HG03108 (cell line): ENCODE measurements at regions not wholly inside any gene's neighbourhood (a gene's known extent, or its start where the extent isn't known, plus 50 kb on each side); places are given as distances from the start of the nearest gene placed in this dataset.
"Not testable (repeated sequence)": the region's sequence is repeated elsewhere in the genome, so short reads cannot be mapped to it uniquely, and the experiment has no call there.

ENCODE experiments used
- ATAC-seq: cut with Tn5 transposase; IDR thresholded peaks from one replicate; pipeline ENCODE4 v1.9.1; 2021; ENCODE audit warnings: moderate library complexity; ENCODE audit not compliant: unreplicated experiment

- not testable (repeated sequence) for ATAC-seq
Observed at GRCh38 chr22:34422948-34423347, 502.7 kb upstream of the LARGE1 start.

- ATAC-seq, result no peak
Observed at GRCh38 chr22:34427436-34427835, 507.2 kb upstream of the LARGE1 start.

- ATAC-seq, result no peak
Observed at GRCh38 chr22:34427841-34428240, 507.6 kb upstream of the LARGE1 start.

GRCh38 chr22:34429314-34429713, 509.0 kb upstream of the LARGE1 start:
- ATAC-seq, result no peak

GRCh38 chr22:34430386-34430785, 510.1 kb upstream of the LARGE1 start:
- no peak for ATAC-seq

GRCh38 chr22:34434371-34434770, 514.1 kb upstream of the LARGE1 start:
- no peak for ATAC-seq

- no peak for ATAC-seq
Observed at GRCh38 chr22:34437140-34437539, 516.9 kb upstream of the LARGE1 start.

- no peak for ATAC-seq
Observed at GRCh38 chr22:34454598-34454997, 534.3 kb upstream of the LARGE1 start.

GRCh38 chr22:34462795-34463194, 542.5 kb upstream of the LARGE1 start:
- no peak for ATAC-seq

- no peak for ATAC-seq
Observed at GRCh38 chr22:34475886-34476285, 555.6 kb upstream of the LARGE1 start.

- no peak for ATAC-seq
Observed at GRCh38 chr22:34476762-34477161, 556.5 kb upstream of the LARGE1 start.

- ATAC-seq, result no peak
Observed at GRCh38 chr22:34481090-34481489, 560.8 kb upstream of the LARGE1 start.

GRCh38 chr22:34486381-34486780, 566.1 kb upstream of the LARGE1 start:
- no peak for ATAC-seq

GRCh38 chr22:34489861-34490260, 569.6 kb upstream of the LARGE1 start:
- ATAC-seq, result no peak

- ATAC-seq, result no peak
Observed at GRCh38 chr22:34490886-34491285, 570.6 kb upstream of the LARGE1 start.

- ATAC-seq, result no peak
Observed at GRCh38 chr22:34493486-34493885, 572.5 kb upstream of the ISX start.

GRCh38 chr22:34501366-34501965, 564.5 kb upstream of the ISX start:
- ATAC-seq, result no peak

- ATAC-seq, result no peak
Observed at GRCh38 chr22:34502821-34503220, 563.1 kb upstream of the ISX start.

GRCh38 chr22:34508797-34509196, 557.2 kb upstream of the ISX start:
- ATAC-seq, result no peak

- no peak for ATAC-seq
Observed at GRCh38 chr22:34526681-34527080, 539.3 kb upstream of the ISX start.

GRCh38 chr22:34534101-34534500, 531.9 kb upstream of the ISX start:
- ATAC-seq, result no peak

GRCh38 chr22:34567367-34567766, 498.6 kb upstream of the ISX start:
- no peak for ATAC-seq

- ATAC-seq, result no peak
Observed at GRCh38 chr22:34570408-34570807, 495.6 kb upstream of the ISX start.
